ENCODE measurements at regions not wholly inside any gene's neighbourhood (a gene's known extent, or its start where the extent isn't known, plus 50 kb on each side); places are given as distances from the start of the nearest gene placed in this dataset.
"Not testable (repeated sequence)": the region's sequence is repeated elsewhere in the genome, so short reads cannot be mapped to it uniquely, and the experiment has no call there.

GRCh38 chr20:4625687-4626086 lies 60.6 kb upstream of the PRNP start:
- no peaks in the 10 kb centered on the region for H3K36me3 ChIP-seq (ENCODE audit: control insufficient read depth in 1 of 2, insufficient read depth in 2 of 2, low read length in 2 of 2)
- DNase-seq (ENCODE audit: low read depth, low spot score) (no peak), ATAC-seq (no peak)
- H3K27me3 ChIP-seq (ENCODE audit: insufficient read depth, low read length): no peaks in the 10 kb centered on the region
- H3K27ac ChIP-seq (ENCODE audit: low read depth, low read length): no peak overlapping the region
- no peaks in the 10 kb centered on the region for H3K9me3 ChIP-seq (ENCODE audit: control insufficient read depth in 1 of 2, insufficient read depth in 1 of 2, low read depth in 1 of 2, low read length in 2 of 2)
- no peaks in the 10 kb centered on the region; the same call in 1 of the 2 replicates for H3K9me2 ChIP-seq (ENCODE audit: insufficient read depth)
- no peak overlapping the region for H3K4me2 ChIP-seq (ENCODE audit: low read length)
- TF ChIP-seq SP1 (IDR thresholded peaks at IDR 0.05; ENCODE audit: low read depth): no peak
- no peak for TF ChIP-seq MAX (IDR thresholded peaks at IDR 0.05)
- no peak for TF ChIP-seq JUND (IDR thresholded peaks at IDR 0.05)
- no peak for TF ChIP-seq CBX3 (IDR thresholded peaks at IDR 0.05; ENCODE audit: low read depth)
- TF ChIP-seq EZH2 (IDR thresholded peaks at IDR 0.05): no peak
- TF ChIP-seq CTCF (IDR thresholded peaks at IDR 0.05 in 2 of 3, conservative IDR thresholded peaks at IDR 0.05 in 1 of 3; ENCODE audit: borderline replicate concordance in 1 of 3, insufficient read depth in 1 of 3, low read depth in 2 of 3, low read length in 2 of 3): no peak
- POLR2A ChIA-PET: no interaction called here
- H3K4me1 ChIP-seq (ENCODE audit: control insufficient read depth in 1 of 2, insufficient read depth in 2 of 2, low read length in 2 of 2): no peaks in the 10 kb centered on the region
- no peak overlapping the region for H3K4me3 ChIP-seq (replicated peaks in 1 of 2; ENCODE audit: low read depth in 1 of 2, low read length in 2 of 2)
- no peak overlapping the region for H2AFZ ChIP-seq (ENCODE audit: low read depth, low read length, poor library complexity, severe bottlenecking)
- no peak overlapping the region for H3K9ac ChIP-seq (ENCODE audit: low read length)
- BruUV-seq (replicated peaks): no TSS peak
- RAD21 ChIA-PET (ENCODE audit: low non-redundant PET in 1 of 2, low total read pairs in 2 of 2, uncharacterized antibody in 2 of 2, unreplicated experiment in 2 of 2): no interaction called here
- intact Hi-C loops (cut with micrococcal nuclease): no loop called here
- CTCF ChIA-PET: no interaction called here
- no peaks in the 10 kb centered on the region for H3K79me2 ChIP-seq (ENCODE audit: insufficient read depth, low read length)
- H4K20me1 ChIP-seq (ENCODE audit: insufficient read depth): no peaks in the 10 kb centered on the region

- H3K9me2 ChIP-seq (ENCODE audit: insufficient read depth); RAD21 ChIA-PET (ENCODE audit: low non-redundant PET in 1 of 2, low total read pairs in 2 of 2, uncharacterized antibody in 2 of 2, unreplicated experiment in 2 of 2); H3K27ac ChIP-seq (ENCODE audit: low read depth, low read length); CTCF ChIA-PET; H3K9me3 ChIP-seq (ENCODE audit: control insufficient read depth in 1 of 2, insufficient read depth in 1 of 2, low read depth in 1 of 2, low read length in 2 of 2); H3K36me3 ChIP-seq (ENCODE audit: control insufficient read depth in 1 of 2, insufficient read depth in 2 of 2, low read length in 2 of 2); ATAC-seq; intact Hi-C loops (cut with micrococcal nuclease); H2AFZ ChIP-seq (ENCODE audit: low read depth, low read length, poor library complexity, severe bottlenecking); BruUV-seq (replicated peaks); H3K4me1 ChIP-seq (ENCODE audit: control insufficient read depth in 1 of 2, insufficient read depth in 2 of 2, low read length in 2 of 2); H3K79me2 ChIP-seq (ENCODE audit: insufficient read depth, low read length); H3K4me3 ChIP-seq (replicated peaks in 1 of 2; ENCODE audit: low read depth in 1 of 2, low read length in 2 of 2); H3K4me2 ChIP-seq (ENCODE audit: low read length); H3K27me3 ChIP-seq (ENCODE audit: insufficient read depth, low read length); H4K20me1 ChIP-seq (ENCODE audit: insufficient read depth); POLR2A ChIA-PET; DNase-seq (ENCODE audit: low read depth, low spot score); H3K9ac ChIP-seq (ENCODE audit: low read length): not testable (repeated sequence)
These were observed 61.5 kb upstream of the PRNP start for GRCh38 chr20:4624675-4625336.

- RAD21 ChIA-PET (ENCODE audit: low non-redundant PET in 1 of 2, low total read pairs in 2 of 2, uncharacterized antibody in 2 of 2, unreplicated experiment in 2 of 2); H3K9ac ChIP-seq (ENCODE audit: low read length); ATAC-seq; H2AFZ ChIP-seq (ENCODE audit: low read depth, low read length, poor library complexity, severe bottlenecking); intact Hi-C loops (cut with micrococcal nuclease); CTCF ChIA-PET; BruUV-seq (replicated peaks); H3K9me3 ChIP-seq (ENCODE audit: control insufficient read depth in 1 of 2, insufficient read depth in 1 of 2, low read depth in 1 of 2, low read length in 2 of 2); H3K9me2 ChIP-seq (ENCODE audit: insufficient read depth); H3K4me1 ChIP-seq (ENCODE audit: control insufficient read depth in 1 of 2, insufficient read depth in 2 of 2, low read length in 2 of 2); H3K27me3 ChIP-seq (ENCODE audit: insufficient read depth, low read length); H3K27ac ChIP-seq (ENCODE audit: low read depth, low read length); DNase-seq (ENCODE audit: low read depth, low spot score); H3K4me3 ChIP-seq (replicated peaks in 1 of 2; ENCODE audit: low read depth in 1 of 2, low read length in 2 of 2); H3K79me2 ChIP-seq (ENCODE audit: insufficient read depth, low read length); H3K36me3 ChIP-seq (ENCODE audit: control insufficient read depth in 1 of 2, insufficient read depth in 2 of 2, low read length in 2 of 2); H4K20me1 ChIP-seq (ENCODE audit: insufficient read depth); H3K4me2 ChIP-seq (ENCODE audit: low read length); POLR2A ChIA-PET: not testable (repeated sequence)
These were observed 67.1 kb upstream of the PRNP start for GRCh38 chr20:4619144-4619543.
